Endothelial cell of umbilical vein (primary cell): ENCODE measurements at regions not wholly inside any gene's neighbourhood (a gene's known extent, or its start where the extent isn't known, plus 50 kb on each side); places are given as distances from the start of the nearest gene placed in this dataset.

Source experiments
- BruUV-seq: library from RNA; stranded (reverse); fragments of 400-500 nt; replicated peaks from 2 replicates; lab custom pipeline; 2021; lab: Mats Ljungman, UMichigan
- CTCF ChIA-PET: fragments of 300-600, 350-600 bp; sonication (Branson Sonifier 250); formaldehyde crosslinking; loops from one replicate; lab custom pipeline; 2021; ENCODE audit warnings: antibody characterized with exemption, inconsistent platforms; lab: Charles Lee
- POLR2A ChIA-PET: fragments of 300-600, 350-600 bp; sonication (Branson Sonifier 250); formaldehyde crosslinking; loops from one replicate; lab custom pipeline; 2021; ENCODE audit warnings: antibody characterized with exemption, inconsistent platforms; lab: Charles Lee
- DNase-seq: peaks from one replicate; pipeline ENCODE4 v3.0.0-alpha.2; 2011; ENCODE audit warnings: low read depth, low spot score
- FAIRE-seq: peaks from 2 replicates; lab custom pipeline; 2011; peaks lifted over from hg19 to GRCh38; lab: Jason Lieb, UNC
- H2AFZ ChIP-seq: 2 replicates; pipeline ENCODE4 v1.6.0; 2012; ENCODE audit warnings: low read depth, low read length, control low read depth, inconsistent platforms
- H3K27ac ChIP-seq: 2 replicates; pipeline ENCODE4 v1.5.1; 2011; ENCODE audit warnings: low read depth, mild to moderate bottlenecking, control low read depth, low read length, moderate library complexity; ENCODE audit not compliant: insufficient read depth
- H3K27me3 ChIP-seq, 2 experiments: 2 replicates each; pipeline versions ENCODE4 v1.6.0 to v1.6.1; 2011; ENCODE audit warnings: low read length in 2 of 2, mixed read lengths in 1 of 2; ENCODE audit not compliant: control insufficient read depth in 2 of 2, insufficient read depth in 2 of 2
- H3K36me3 ChIP-seq, 2 experiments: 2 replicates in 1 of 2; 3 replicates in 1 of 2; pipeline ENCODE4 v1.5.1; 2011; ENCODE audit warnings: low read length in 2 of 2, mild to moderate bottlenecking in 1 of 2, moderate library complexity in 1 of 2; ENCODE audit not compliant: control insufficient read depth in 2 of 2, insufficient read depth in 2 of 2; ENCODE audit errors: extremely low read depth in 1 of 2
- H3K4me1 ChIP-seq: 3 replicates; pipeline ENCODE4 v1.5.1; 2011; ENCODE audit warnings: mild to moderate bottlenecking, low read length; ENCODE audit not compliant: control insufficient read depth, insufficient read depth; ENCODE audit errors: extremely low read depth
- H3K4me2 ChIP-seq: 2 replicates; pipeline ENCODE4 v1.6.1; 2011; ENCODE audit warnings: low read length, control low read depth, mixed read lengths; ENCODE audit not compliant: insufficient read depth
- H3K4me3 ChIP-seq, 3 experiments: fragments of 200-600 bp in 1 of 3; sonication (generic), shearing (Covaris generic) in 1 of 3; replicated peaks in 1 of 3; 2 replicates each; pipeline ENCODE4 v1.5.1; 2011 to 2016; ENCODE audit warnings: control low read depth in 3 of 3, low read length in 3 of 3, mild to moderate bottlenecking in 2 of 3, inconsistent platforms in 1 of 3, low read depth in 1 of 3, moderate library complexity in 1 of 3; ENCODE audit not compliant: insufficient read depth in 1 of 3
- H3K79me2 ChIP-seq: 2 replicates; pipeline ENCODE4 v1.6.0; 2012; ENCODE audit warnings: low read length, inconsistent platforms; ENCODE audit not compliant: control insufficient read depth, insufficient read depth
- H3K9ac ChIP-seq: replicated peaks from 2 replicates; pipeline ENCODE3; 2011; ENCODE audit warnings: low read length, control low read depth; ENCODE audit not compliant: insufficient read depth; ENCODE audit errors: extremely low read depth
- H3K9me1 ChIP-seq: replicated peaks from 3 replicates; pipeline ENCODE4 v1.6.0; 2011; ENCODE audit warnings: mild to moderate bottlenecking, low read length; ENCODE audit not compliant: control insufficient read depth, insufficient read depth; ENCODE audit errors: extremely low read depth
- H3K9me3 ChIP-seq: replicated peaks from 2 replicates; pipeline ENCODE4 v1.5.1; 2012; ENCODE audit warnings: low read length, inconsistent platforms; ENCODE audit not compliant: control insufficient read depth, insufficient read depth
- H4K20me1 ChIP-seq: replicated peaks from 2 replicates; pipeline ENCODE3; 2011; ENCODE audit warnings: mild to moderate bottlenecking, low read length; ENCODE audit not compliant: control insufficient read depth, insufficient read depth; ENCODE audit errors: extremely low read depth
- CTCF ChIP-seq, 2 donors: IDR thresholded peaks; 1 replicate in 1 of 2; 2 replicates in 1 of 2; pipeline ENCODE4 v1.5.1; 2011; ENCODE audit warnings: low read length in 2 of 2, mild to moderate bottlenecking in 2 of 2, moderate library complexity in 2 of 2, control low read depth in 1 of 2, inconsistent platforms in 1 of 2, low read depth in 1 of 2; ENCODE audit not compliant: insufficient read depth in 1 of 2; ENCODE audit errors: extremely low read depth in 1 of 2
- EZH2 ChIP-seq: IDR thresholded peaks from 2 replicates; pipeline ENCODE4 v1.6.1; 2012; ENCODE audit warnings: borderline replicate concordance, low read depth, mild to moderate bottlenecking, moderate library complexity, low read length, inconsistent platforms; ENCODE audit not compliant: severe bottlenecking
- FOS ChIP-seq: IDR thresholded peaks from 2 replicates; pipeline ENCODE4 v1.6.1; 2011; ENCODE audit warnings: mild to moderate bottlenecking, low read length, moderate library complexity, borderline replicate concordance; ENCODE audit not compliant: insufficient read depth
- GATA2 ChIP-seq: IDR thresholded peaks from 2 replicates; pipeline ENCODE4 v1.7.0; 2011; ENCODE audit warnings: low read depth, mild to moderate bottlenecking, moderate library complexity, mixed read lengths, low read length; ENCODE audit not compliant: insufficient read length, insufficient read depth
- JUN ChIP-seq: IDR thresholded peaks from 2 replicates; pipeline ENCODE4 v1.6.1; 2011; ENCODE audit warnings: borderline replicate concordance, low read depth; ENCODE audit not compliant: insufficient read length, insufficient read depth
- MAX ChIP-seq: IDR thresholded peaks from 2 replicates; pipeline ENCODE4 v1.6.1; 2011; ENCODE audit not compliant: insufficient read depth, insufficient read length
- MYC ChIP-seq: IDR thresholded peaks from one replicate; pipeline ENCODE4 v1.6.1; 2011; ENCODE audit warnings: mild to moderate bottlenecking, low read depth, low read length
- POLR2A ChIP-seq: IDR thresholded peaks from 2 replicates; pipeline ENCODE4 v1.6.1; 2012; ENCODE audit warnings: low read depth, mild to moderate bottlenecking, control low read depth, low read length
- POLR2AphosphoS5 ChIP-seq: IDR thresholded peaks from 2 replicates; pipeline ENCODE4 v1.6.1; 2012; ENCODE audit warnings: low read depth, mild to moderate bottlenecking, control low read depth, low read length, moderate library complexity; ENCODE audit not compliant: insufficient read depth
- dilution Hi-C: fragments of 300-500 bp; cut with MboI; formaldehyde crosslinking; loops from one replicate; pipeline ENCODE4 v1.15.0; 2019; ENCODE audit warnings: low sequenced_read_pairs; ENCODE audit not compliant: extremely low pct_ligation_motif_present
- intact Hi-C: fragments of 100-400 bp; cut with micrococcal nuclease; formaldehyde crosslinking; loops from one replicate; pipeline ENCODE4 v1.10.0; 2022

GRCh38 chr1:82578086-82578726 lies 777.5 kb downstream of the ADGRL2 start:
- dilution Hi-C loops: no loop called here
- Histone ChIP-seq H3K4me3 (no peak overlapping the region), H4K20me1 (no peaks in the 10 kb centered on the region), H3K4me1 (peaks cover 2% of the 10 kb centered on the region), H3K79me2 (no peaks in the 10 kb centered on the region), H3K9me3 (no peaks in the 10 kb centered on the region), H3K27ac (no peak overlapping the region), H3K9me1 (no peaks in the 10 kb centered on the region), H3K36me3 (no peaks in the 10 kb centered on the region), H3K4me2 (no peak overlapping the region), H2AFZ (no peak overlapping the region), H3K27me3 (no peaks in the 10 kb centered on the region), H3K9ac (no peak overlapping the region)
- no peak for DNase-seq
- intact Hi-C loops: no loop called here
- no TSS peak for BruUV-seq
- CTCF ChIA-PET: no interaction called here
- POLR2A ChIA-PET: no interaction called here
- FAIRE-seq: no peak
- TF ChIP-seq POLR2A (no peak), MYC (no peak), EZH2 (no peak)

- no peak overlapping the region for H3K9ac ChIP-seq
- dilution Hi-C loops: no loop called here
- intact Hi-C loops: loop anchor here (5.0 to 10.0 kb wide), 3 partner anchors 170 to 355 kb away; no protein-coding TSS in a partner anchor
- no peaks in the 10 kb centered on the region for H3K9me1 ChIP-seq
- TF ChIP-seq JUN: no peak
- no peak for TF ChIP-seq POLR2AphosphoS5
- TF ChIP-seq CTCF (IDR thresholded peaks at IDR 0.05; ENCODE audit: extremely low read depth in 1 of 2, insufficient read depth in 1 of 2, low read depth in 1 of 2, low read length in 2 of 2): no peak
- TF ChIP-seq EZH2: no peak
- no peak for TF ChIP-seq MYC
- no peak for TF ChIP-seq FOS
- no peak for TF ChIP-seq POLR2A
- no peak for TF ChIP-seq GATA2
- TF ChIP-seq MAX: no peak
- H3K79me2 ChIP-seq: no peaks in the 10 kb centered on the region
- BruUV-seq: no TSS peak
- H2AFZ ChIP-seq: no peak overlapping the region
- DNase-seq: no peak
- H3K4me2 ChIP-seq: no peak overlapping the region
- H3K4me1 ChIP-seq: peaks cover 11% of the 10 kb centered on the region
- ChIA-PET POLR2A (no interaction called here), CTCF (interaction anchor here (1.1 kb wide), 1 partner anchor 9 kb away, joined by 3 read pairs; no protein-coding TSS in a partner anchor)
- H3K36me3 ChIP-seq: no peaks in the 10 kb centered on the region
- H3K27me3 ChIP-seq: no peaks in the 10 kb centered on the region
- no peaks in the 10 kb centered on the region for H4K20me1 ChIP-seq
- H3K27ac ChIP-seq: no peak overlapping the region
- H3K4me3 ChIP-seq: no peak overlapping the region
- no peaks in the 10 kb centered on the region for H3K9me3 ChIP-seq
- no peak for FAIRE-seq
These were observed 766.6 kb downstream of the ADGRL2 start for GRCh38 chr1:82567348-82567747.
